GM21367 (cell line): ENCODE measurements at regions not wholly inside any gene's neighbourhood (a gene's known extent, or its start where the extent isn't known, plus 50 kb on each side); places are given as distances from the start of the nearest gene placed in this dataset.
A peak's percentile ranks its signal among the peaks of the same experiment; 100 is the strongest.
"Not testable (repeated sequence)": the region's sequence is repeated elsewhere in the genome, so short reads cannot be mapped to it uniquely, and the experiment has no call there.

Experiments
- ATAC-seq: cut with Tn5 transposase; IDR thresholded peaks from one replicate; pipeline ENCODE4 v1.9.1; 2021; ENCODE audit not compliant: unreplicated experiment

DNA sequence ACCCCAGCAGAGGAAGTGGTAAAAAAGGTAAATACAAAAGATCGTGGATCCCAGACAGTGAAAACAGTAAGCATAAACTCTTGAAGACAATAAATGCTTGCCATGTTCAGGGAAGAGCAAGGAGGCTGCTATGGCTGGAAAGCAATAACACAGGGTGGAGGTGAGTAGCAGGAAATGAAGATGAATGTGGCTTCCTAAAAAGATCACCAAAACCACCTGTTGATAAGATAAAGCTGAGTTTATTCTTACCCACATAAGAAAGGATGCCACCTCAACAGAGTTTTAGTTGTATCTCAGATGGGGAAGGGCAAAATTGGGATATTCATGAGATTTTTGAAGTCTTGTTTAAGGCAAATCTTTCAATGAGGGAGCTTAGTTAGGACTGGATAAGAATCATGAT, 273.3 kb downstream of the MSX2 start:
- ATAC-seq, result no peak

GRCh38 chr5:174996941-174997340, 272.6 kb downstream of the MSX2 start:
- ATAC-seq, result no peak

DNA sequence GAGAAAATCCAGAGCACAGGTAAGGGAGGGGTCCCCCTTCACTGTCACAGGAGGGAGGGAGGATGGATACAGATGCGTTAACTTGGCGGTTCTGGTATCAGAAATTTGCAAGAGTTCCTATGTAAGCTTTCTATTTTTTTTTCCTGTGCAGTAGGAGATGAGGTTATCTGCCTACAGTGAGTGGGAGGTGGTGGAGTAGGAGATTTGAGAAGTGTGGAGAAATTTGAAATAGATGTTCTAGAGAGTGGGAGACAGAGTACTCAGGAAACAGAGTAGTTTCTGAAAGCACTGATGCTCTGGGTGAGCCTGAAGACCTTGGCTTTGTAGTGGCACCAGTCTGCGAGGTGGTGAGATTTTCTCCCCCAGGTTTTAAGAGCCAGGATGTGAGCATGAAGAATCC, 271.4 kb downstream of the MSX2 start:
- no peak for ATAC-seq

- ATAC-seq, result no peak
These were observed 267.5 kb downstream of the MSX2 start for GRCh38 chr5:174991847-174992246.

DNA sequence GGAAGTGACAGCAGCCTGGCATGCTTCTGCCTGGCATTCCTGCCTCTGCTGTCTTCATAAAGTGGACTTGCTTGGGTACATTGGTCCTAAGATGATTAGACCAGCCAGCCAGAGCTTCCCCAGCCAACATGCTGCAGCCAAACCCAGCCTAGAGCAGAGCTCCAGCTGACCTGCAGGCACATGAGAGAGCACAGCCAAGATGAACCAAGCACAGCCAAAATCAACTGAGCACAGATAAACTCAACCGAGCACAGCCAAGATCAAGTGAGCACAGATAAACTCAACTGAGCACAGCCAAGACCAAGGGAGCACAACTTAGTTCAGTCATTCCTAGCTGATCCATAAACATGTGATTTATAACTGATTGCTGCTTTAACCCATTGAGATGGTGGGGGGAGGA, 266.5 kb downstream of the MSX2 start:
- ATAC-seq, result no peak

GRCh38 chr5:174987443-174988012, 263.1 kb downstream of the MSX2 start:
- no peak for ATAC-seq

- ATAC-seq, result no peak
These were observed 260.5 kb downstream of the MSX2 start for GRCh38 chr5:174984863-174985262.

DNA sequence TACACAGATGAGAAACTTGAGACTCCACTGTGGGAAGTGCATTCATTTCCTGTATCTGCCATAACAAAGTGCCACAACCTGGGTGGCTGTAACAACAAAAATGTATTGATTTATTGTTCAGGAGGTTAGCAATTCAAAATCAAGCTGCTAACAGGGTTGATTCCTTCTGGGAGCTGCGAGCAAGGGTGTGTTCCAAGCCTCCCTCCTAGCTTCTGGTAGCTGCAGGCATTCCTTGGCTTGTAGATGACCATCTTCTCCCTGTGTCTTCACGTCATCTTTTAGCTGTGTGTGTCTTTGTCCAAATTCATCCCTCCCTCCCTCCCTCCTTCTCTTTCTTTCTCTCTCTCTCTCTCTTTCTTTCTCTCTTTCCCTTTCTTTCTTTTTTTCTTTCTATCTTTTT, 258.1 kb downstream of the MSX2 start:
- ATAC-seq, result no peak

GRCh38 chr5:174981416-174981815, 257.0 kb downstream of the MSX2 start:
- no peak for ATAC-seq

- ATAC-seq, result no peak
These were observed 256.6 kb downstream of the MSX2 start for GRCh38 chr5:174980952-174981351.

DNA sequence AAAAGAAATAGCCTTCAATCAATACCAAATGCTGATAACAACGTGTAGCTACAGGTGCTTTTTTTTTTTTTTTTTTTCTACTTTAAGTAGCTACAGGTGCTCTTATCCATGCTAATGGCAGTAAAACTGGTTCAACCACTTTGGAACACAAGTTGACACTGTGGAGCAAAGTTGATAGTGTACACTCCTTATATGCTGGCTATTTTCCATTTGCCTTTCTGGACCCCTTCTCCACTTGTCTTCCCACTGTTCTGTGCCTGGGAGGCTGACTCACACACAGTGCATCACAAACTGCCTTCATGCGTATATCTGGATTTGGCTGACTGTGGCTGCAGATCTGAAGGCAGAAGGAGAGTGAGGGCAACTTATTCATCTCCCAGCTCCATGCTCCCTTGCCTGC, 247.9 kb downstream of the MSX2 start:
- ATAC-seq, result no peak

DNA sequence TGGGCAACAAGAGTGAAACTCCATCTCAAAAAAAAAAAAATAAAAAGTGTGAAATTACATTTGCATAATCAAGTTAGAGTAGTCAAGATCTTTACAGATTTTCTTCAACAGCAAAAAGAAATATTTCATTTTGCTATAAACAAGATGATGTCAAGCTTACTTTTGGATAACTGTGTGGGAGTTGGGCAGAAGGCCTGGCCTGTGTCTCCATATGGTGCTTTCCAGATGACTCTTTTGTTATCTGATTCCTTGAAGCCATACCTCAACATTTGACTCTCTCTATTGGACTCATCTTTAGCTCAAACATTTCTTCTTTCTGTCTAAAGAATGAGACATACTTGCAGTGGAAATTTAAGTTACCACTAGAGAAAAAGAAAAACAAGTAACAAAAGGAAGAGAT, 246.8 kb downstream of the MSX2 start:
- ATAC-seq, result no peak

GRCh38 chr5:174970502-174970901, 246.1 kb downstream of the MSX2 start:
- ATAC-seq, result no peak

DNA sequence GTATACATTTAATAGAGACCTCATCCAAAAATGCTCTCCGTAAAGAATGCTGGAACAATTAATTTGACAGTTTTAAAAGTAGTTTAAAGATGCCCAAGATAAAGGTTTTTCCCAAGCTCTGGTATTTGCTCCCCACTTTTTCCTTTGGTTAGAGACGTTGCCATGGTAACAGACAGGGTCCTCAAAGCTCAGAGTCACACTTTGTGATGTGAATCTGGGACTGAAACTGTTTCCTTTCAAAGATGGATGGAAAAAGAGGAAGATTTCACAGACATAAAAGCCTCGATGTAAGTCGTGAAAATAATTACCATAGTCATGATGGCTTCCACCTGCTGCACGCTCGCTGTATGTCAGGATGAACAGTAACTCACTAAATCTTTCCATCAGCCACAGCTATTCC, 229.5 kb downstream of the MSX2 start:
- no peak for ATAC-seq

DNA sequence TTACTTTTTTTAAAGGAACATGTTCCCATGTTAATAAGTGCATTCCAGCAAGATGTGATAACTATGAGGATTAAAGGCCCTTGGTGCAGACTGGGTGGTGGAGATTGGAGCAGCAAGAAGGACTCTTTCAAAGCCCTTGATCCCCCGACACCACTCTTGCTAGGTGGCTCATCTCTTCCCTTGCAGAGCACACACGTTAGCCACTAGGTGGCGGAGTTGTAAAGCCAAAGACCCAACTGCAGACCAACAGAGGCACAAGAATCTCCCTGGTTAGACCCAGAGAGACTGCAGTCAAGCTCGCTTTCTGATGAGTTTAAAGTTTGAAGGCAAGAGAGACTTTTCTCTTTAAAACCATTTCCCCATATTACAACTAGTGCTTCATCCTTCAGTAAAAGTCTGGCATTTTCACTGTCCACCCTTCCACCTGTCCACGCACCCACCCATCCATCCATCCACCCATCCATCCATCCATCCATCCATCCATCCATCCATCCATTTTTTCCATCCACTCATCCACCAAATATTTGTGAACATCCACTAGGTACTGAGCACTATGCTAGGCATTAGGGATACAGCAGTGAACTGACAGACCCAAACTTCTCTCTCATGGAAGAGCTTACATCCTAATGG, 226.9 kb downstream of the MSX2 start:
- peak; percentile 84 for ATAC-seq

DNA sequence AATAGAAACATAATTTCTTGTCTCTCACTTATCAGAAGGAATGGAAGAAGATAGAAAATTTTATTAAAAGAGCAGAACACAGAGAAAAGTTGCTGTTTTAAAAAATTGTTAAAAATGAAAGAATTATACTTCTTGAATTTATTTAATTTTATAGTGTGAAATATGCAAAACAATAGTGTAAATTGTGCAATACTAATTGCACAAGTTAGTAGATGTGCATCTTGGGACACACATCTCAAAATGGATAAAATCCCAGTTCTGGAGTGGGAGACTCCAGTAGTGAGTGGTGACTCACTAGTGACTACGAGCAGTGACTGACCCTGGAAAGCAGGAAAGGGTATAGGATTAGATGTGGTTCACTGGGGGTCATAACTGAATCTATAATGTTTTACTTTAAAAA, 223.2 kb downstream of the MSX2 start:
- ATAC-seq, result no peak

GRCh38 chr5:174945853-174946252, 221.5 kb downstream of the MSX2 start:
- ATAC-seq, result no peak

- no peak for ATAC-seq
These were observed 219.4 kb downstream of the MSX2 start for GRCh38 chr5:174943785-174944184.

- ATAC-seq, result not testable (repeated sequence)
These were observed 218.6 kb downstream of the MSX2 start for GRCh38 chr5:174943002-174943401.

DNA sequence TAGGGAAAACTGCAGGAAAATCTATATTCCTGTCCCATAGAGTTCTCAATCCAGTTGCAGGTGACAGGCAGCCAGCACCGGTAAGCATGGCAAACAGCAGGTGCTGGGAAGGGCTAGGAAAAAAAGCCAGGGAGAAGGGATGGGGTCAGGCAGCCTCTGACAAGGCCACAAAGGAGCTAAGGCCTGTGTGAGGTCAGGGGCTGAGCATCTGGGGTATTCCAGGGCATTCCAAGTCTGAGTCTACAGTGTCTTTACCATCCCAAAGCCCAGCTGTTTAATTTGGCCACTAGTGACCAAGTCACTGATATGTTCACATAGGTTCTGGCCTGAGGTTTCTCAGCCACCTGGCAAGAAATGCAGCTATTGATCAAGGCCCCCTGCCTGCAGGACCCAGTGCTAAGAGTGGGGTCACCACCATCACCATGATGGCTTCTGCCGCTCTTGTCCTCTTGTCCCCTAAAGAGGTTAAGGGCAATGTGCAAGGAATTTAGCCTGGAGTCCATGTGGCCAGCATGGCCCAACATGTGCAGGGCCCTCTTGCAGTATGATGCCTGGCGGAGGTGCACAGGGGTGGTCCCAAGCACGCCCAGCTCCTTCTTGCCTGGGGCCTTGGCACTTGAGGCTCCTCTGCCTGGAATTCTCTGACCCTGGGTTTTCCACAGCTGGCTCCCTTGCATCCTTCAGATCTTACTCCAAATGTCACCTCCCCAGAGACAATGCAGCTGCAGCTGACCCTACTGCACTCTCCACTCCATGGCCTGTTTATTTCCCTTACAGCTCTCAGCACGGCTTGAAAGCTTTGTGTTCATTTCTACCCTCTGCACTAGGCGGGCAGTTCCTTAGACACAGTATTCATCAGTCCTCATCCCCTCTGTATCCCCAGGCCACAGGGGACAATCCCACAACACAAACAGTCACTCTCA, 213.1 kb downstream of the MSX2 start:
- no peak for ATAC-seq

- ATAC-seq, result peak; percentile 71
These were observed 211.6 kb downstream of the MSX2 start for GRCh38 chr5:174935854-174936474.

DNA sequence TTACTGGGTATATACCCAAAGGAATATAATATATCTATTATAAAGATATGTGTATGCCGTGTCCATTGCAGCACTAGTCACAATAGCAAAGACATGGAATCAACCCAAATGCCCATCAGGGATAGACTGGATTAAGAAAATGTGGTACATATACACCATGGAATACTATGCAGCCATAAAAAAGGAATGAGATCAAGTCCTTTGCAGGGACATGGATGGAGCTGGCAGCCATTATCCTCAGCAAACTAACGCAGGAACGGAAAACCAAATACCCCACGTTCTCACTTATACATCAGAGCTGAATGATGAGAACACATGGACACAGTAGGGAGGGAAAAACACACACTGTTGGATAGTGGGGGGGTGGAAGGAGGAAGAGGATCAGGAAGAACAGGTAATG, 206.7 kb downstream of the MSX2 start:
- not testable (repeated sequence) for ATAC-seq
